GM12878 (cell line): ENCODE measurements at regions not wholly inside any gene's neighbourhood (a gene's known extent, or its start where the extent isn't known, plus 50 kb on each side); places are given as distances from the start of the nearest gene placed in this dataset.
"Not testable (repeated sequence)": the region's sequence is repeated elsewhere in the genome, so short reads cannot be mapped to it uniquely, and the experiment has no call there.

Experiments used
- ATF2 ChIP-seq: IDR thresholded peaks from 2 replicates; pipeline ENCODE4 v1.6.1; 2012; ENCODE audit warnings: low read length, inconsistent platforms
- CTCF ChIP-seq, 3 experiments: IDR thresholded peaks in 2 of 3; conservative IDR thresholded peaks in 1 of 3; 2 replicates each; pipeline ENCODE4 v1.5.1; 2011; ENCODE audit warnings: low read depth in 3 of 3, low read length in 3 of 3, mild to moderate bottlenecking in 3 of 3, control low read depth in 2 of 3, moderate library complexity in 2 of 3, inconsistent platforms in 1 of 3, mixed read lengths in 1 of 3; ENCODE audit not compliant: control insufficient read depth in 2 of 3, insufficient read depth in 1 of 3; ENCODE audit errors: extremely low read depth in 1 of 3
- EZH2 ChIP-seq: IDR thresholded peaks from 2 replicates; pipeline ENCODE4 v1.6.1; 2012; ENCODE audit warnings: low read depth, mild to moderate bottlenecking, control low read depth, inconsistent platforms, low read length, borderline replicate concordance; ENCODE audit not compliant: control insufficient read depth
- IKZF1 ChIP-seq: fragments of 450-650 bp; conservative IDR thresholded peaks from 2 replicates; pipeline ENCODE4 v1.6.1; 2017; ENCODE audit warnings: antibody characterized with exemption, mild to moderate bottlenecking
- JUND ChIP-seq: IDR thresholded peaks from 2 replicates; pipeline ENCODE4 v1.6.1; 2012; ENCODE audit warnings: low read depth, mild to moderate bottlenecking, low read length, improper control_type of control experiment, moderate library complexity
- POLR2A ChIP-seq: IDR thresholded peaks from 2 replicates; pipeline ENCODE4 v1.6.1; 2011; ENCODE audit warnings: low read depth, mild to moderate bottlenecking, low read length
- RAD21 ChIP-seq: IDR thresholded peaks from 2 replicates; pipeline ENCODE4 v1.6.1; 2011; ENCODE audit warnings: mild to moderate bottlenecking, low read depth, low read length, moderate library complexity; ENCODE audit not compliant: insufficient read depth
- RELA ChIP-seq: fragments of 450-650 bp; IDR thresholded peaks from 2 replicates; pipeline ENCODE4 v1.8.0; 2014; ENCODE audit warnings: borderline replicate concordance; ENCODE audit not compliant: partially characterized antibody
- RFX5 ChIP-seq: IDR thresholded peaks from 2 replicates; pipeline ENCODE4 v1.6.1; 2011; ENCODE audit warnings: low read depth, low read length, improper control_type of control experiment
- SREBF1 ChIP-seq: IDR thresholded peaks from 2 replicates; pipeline ENCODE4 v1.6.1; 2012; ENCODE audit warnings: mild to moderate bottlenecking, low read length
- ZNF384 ChIP-seq: IDR thresholded peaks from 2 replicates; pipeline ENCODE4 v1.6.1; 2012; ENCODE audit warnings: low read depth, mild to moderate bottlenecking, low read length, improper control_type of control experiment, borderline replicate concordance
- ZNF622 ChIP-seq: fragments of 450-650 bp; IDR thresholded peaks from 2 replicates; pipeline ENCODE4 v1.6.1; 2017; ENCODE audit warnings: mild to moderate bottlenecking, inconsistent platforms
- TF ChIP-seq, protein P1 (sequence below): IDR thresholded peaks from 2 replicates; pipeline ENCODE4 v1.6.1; 2011; ENCODE audit warnings: low read depth, mild to moderate bottlenecking, low read length, moderate library complexity, borderline replicate concordance; ENCODE audit errors: extremely low read depth

- not testable (repeated sequence) for TF ChIP-seq POLR2A; RAD21; ZNF384; ATF2; SREBF1; ZNF622; CTCF (IDR thresholded peaks at IDR 0.05 in 2 of 3, conservative IDR thresholded peaks at IDR 0.05 in 1 of 3; ENCODE audit: control insufficient read depth in 2 of 3, extremely low read depth in 1 of 3, insufficient read depth in 1 of 3, low read depth in 3 of 3, low read length in 3 of 3); IKZF1; RELA; EZH2; RFX5; JUND
- TF ChIP-seq, protein P1, sequence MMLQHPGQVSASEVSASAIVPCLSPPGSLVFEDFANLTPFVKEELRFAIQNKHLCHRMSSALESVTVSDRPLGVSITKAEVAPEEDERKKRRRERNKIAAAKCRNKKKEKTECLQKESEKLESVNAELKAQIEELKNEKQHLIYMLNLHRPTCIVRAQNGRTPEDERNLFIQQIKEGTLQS: not testable (repeated sequence)
Measured at GRCh38 chr1:221958161-221958562, 216.3 kb upstream of the DUSP10 start.
